Neural progenitor cell (in vitro differentiated cells): ENCODE measurements at regions not wholly inside any gene's neighbourhood (a gene's known extent, or its start where the extent isn't known, plus 50 kb on each side); places are given as distances from the start of the nearest gene placed in this dataset.

Experiments
- DNase-seq: peaks from one replicate; pipeline ENCODE4 v3.0.0-alpha.2; 2016; ENCODE audit warnings: low spot score
- H2AFZ ChIP-seq: fragments of 200-600 bp; sonication (generic); replicated peaks from 2 replicates; pipeline ENCODE4 v1.6.1; 2016; ENCODE audit warnings: antibody characterized with exemption
- H3F3A ChIP-seq: fragments of 200-600 bp; sonication (generic); 2 replicates; pipeline ENCODE4 v1.6.1; 2016; ENCODE audit warnings: antibody characterized with exemption, low read depth
- H3K27ac ChIP-seq: fragments of 200-600 bp; sonication (generic); 2 replicates; pipeline ENCODE4 v1.5.1; 2016; ENCODE audit warnings: mild to moderate bottlenecking
- H3K27me3 ChIP-seq: fragments of 200-600 bp; sonication (generic); 2 replicates; pipeline ENCODE4 v1.6.1; 2016; ENCODE audit warnings: mild to moderate bottlenecking, moderate library complexity
- H3K36me3 ChIP-seq: fragments of 200-600 bp; sonication (generic); 2 replicates; pipeline ENCODE4 v1.5.1; 2016
- H3K4me1 ChIP-seq: fragments of 200-600 bp; sonication (generic); 2 replicates; pipeline ENCODE4 v1.6.1; 2016; ENCODE audit warnings: mixed run types
- H3K4me2 ChIP-seq: fragments of 200-600 bp; sonication (generic); 2 replicates; pipeline ENCODE4 v1.6.1; 2016
- H3K4me3 ChIP-seq: fragments of 200-600 bp; sonication (generic); 2 replicates; pipeline ENCODE4 v1.5.1; 2016
- H3K79me2 ChIP-seq: fragments of 200-600 bp; sonication (generic); 2 replicates; pipeline ENCODE4 v1.6.1; 2016; ENCODE audit warnings: low read depth
- H3K9ac ChIP-seq: fragments of 200-600 bp; sonication (generic); 2 replicates; pipeline ENCODE4 v1.6.1; 2016
- H3K9me3 ChIP-seq: fragments of 200-600 bp; sonication (generic); 2 replicates; pipeline ENCODE4 v1.5.1; 2016; ENCODE audit warnings: low read depth
- H4K20me1 ChIP-seq: fragments of 200-600 bp; sonication (generic); 2 replicates; pipeline ENCODE4 v1.6.1; 2016; ENCODE audit warnings: low read depth
- H3K27ac Mint-ChIP-seq: 3 replicates; pipeline ENCODE4 v1.8.0; 2021; ENCODE audit warnings: mixed read lengths
- H3K27me3 Mint-ChIP-seq: 2 replicates; pipeline ENCODE4 v1.8.0; 2022; ENCODE audit warnings: low read depth, mild to moderate bottlenecking, inconsistent platforms, moderate library complexity, mixed read lengths; ENCODE audit not compliant: insufficient read depth
- H3K36me3 Mint-ChIP-seq: 3 replicates; pipeline ENCODE4 v1.8.0; 2021; ENCODE audit warnings: mixed read lengths
- H3K4me1 Mint-ChIP-seq: 3 replicates; pipeline ENCODE4 v1.8.0; 2021; ENCODE audit warnings: mixed read lengths
- H3K4me3 Mint-ChIP-seq: 3 replicates; pipeline ENCODE4 v1.8.0; 2021; ENCODE audit warnings: mild to moderate bottlenecking, moderate library complexity, mixed read lengths
- H3K9me3 Mint-ChIP-seq: 3 replicates; pipeline ENCODE4 v1.8.0; 2020; ENCODE audit warnings: mixed read lengths
- EZH2 ChIP-seq: fragments of 200-600 bp; sonication (generic); IDR thresholded peaks from 2 replicates; pipeline ENCODE4 v1.6.1; 2017; ENCODE audit warnings: antibody characterized with exemption, mild to moderate bottlenecking, moderate library complexity
- EZH2phosphoT487 ChIP-seq: fragments of 200-600 bp; sonication (generic); IDR thresholded peaks from 2 replicates; pipeline ENCODE4 v1.6.1; 2017; ENCODE audit warnings: antibody characterized with exemption
- TF ChIP-seq, protein P1 (sequence below): fragments of 200-600 bp; sonication (generic); IDR thresholded peaks from 2 replicates; pipeline ENCODE4 v1.5.1; 2017; ENCODE audit warnings: antibody characterized with exemption, mild to moderate bottlenecking

- Mint-ChIP-seq H3K4me3 (no peak overlapping the region), H3K27ac (no peak overlapping the region), H3K27me3 (no peaks in the 10 kb centered on the region), H3K36me3 (no peaks in the 10 kb centered on the region), H3K9me3 (no peaks in the 10 kb centered on the region), H3K4me1 (no peaks in the 10 kb centered on the region)
- no peak overlapping the region for H3K4me3 ChIP-seq
- no peaks in the 10 kb centered on the region for H3K36me3 ChIP-seq
- no peak overlapping the region for H3K9ac ChIP-seq
- H3K9me3 ChIP-seq: no peaks in the 10 kb centered on the region
- H3F3A ChIP-seq: no peaks in the 10 kb centered on the region
- TF ChIP-seq EZH2phosphoT487 (no peak), EZH2 (no peak)
- TF ChIP-seq, protein P1, sequence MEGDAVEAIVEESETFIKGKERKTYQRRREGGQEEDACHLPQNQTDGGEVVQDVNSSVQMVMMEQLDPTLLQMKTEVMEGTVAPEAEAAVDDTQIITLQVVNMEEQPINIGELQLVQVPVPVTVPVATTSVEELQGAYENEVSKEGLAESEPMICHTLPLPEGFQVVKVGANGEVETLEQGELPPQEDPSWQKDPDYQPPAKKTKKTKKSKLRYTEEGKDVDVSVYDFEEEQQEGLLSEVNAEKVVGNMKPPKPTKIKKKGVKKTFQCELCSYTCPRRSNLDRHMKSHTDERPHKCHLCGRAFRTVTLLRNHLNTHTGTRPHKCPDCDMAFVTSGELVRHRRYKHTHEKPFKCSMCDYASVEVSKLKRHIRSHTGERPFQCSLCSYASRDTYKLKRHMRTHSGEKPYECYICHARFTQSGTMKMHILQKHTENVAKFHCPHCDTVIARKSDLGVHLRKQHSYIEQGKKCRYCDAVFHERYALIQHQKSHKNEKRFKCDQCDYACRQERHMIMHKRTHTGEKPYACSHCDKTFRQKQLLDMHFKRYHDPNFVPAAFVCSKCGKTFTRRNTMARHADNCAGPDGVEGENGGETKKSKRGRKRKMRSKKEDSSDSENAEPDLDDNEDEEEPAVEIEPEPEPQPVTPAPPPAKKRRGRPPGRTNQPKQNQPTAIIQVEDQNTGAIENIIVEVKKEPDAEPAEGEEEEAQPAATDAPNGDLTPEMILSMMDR: no peak
- H3K79me2 ChIP-seq: no peaks in the 10 kb centered on the region
- H3K27me3 ChIP-seq: no peaks in the 10 kb centered on the region
- no peak for DNase-seq
- no peak overlapping the region for H2AFZ ChIP-seq
- H3K4me2 ChIP-seq: no peak overlapping the region
- H3K27ac ChIP-seq: no peak overlapping the region
- no peaks in the 10 kb centered on the region for H4K20me1 ChIP-seq
- H3K4me1 ChIP-seq: no peaks in the 10 kb centered on the region
Measured at GRCh38 chr4:178082906-178083305, 640.7 kb upstream of the AGA start.

DNA sequence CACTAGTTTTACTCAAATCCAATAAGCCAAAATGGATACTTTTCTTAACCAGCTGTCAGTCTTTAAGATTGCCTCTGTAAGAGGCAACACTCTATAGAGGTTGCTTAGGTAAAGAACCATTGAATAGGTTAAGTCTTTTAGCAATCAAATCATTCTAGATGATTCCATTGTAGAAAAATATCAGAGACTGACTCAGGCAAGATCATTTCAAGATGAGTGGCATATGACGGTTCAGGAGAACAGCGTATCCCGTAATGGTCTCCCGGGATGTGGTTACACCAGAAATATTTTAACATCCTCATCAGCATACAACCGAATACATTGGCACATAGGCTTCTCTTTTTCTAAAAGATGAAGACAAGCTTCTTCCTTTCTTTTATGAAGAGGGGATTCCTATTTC is 641.7 kb upstream of the AGA start:
- H3K36me3 Mint-ChIP-seq: no peaks in the 10 kb centered on the region
- H2AFZ ChIP-seq: no peak overlapping the region
- H3K4me2 ChIP-seq: no peak overlapping the region
- DNase-seq: no peak
- no peaks in the 10 kb centered on the region for H3K4me1 Mint-ChIP-seq
- no peaks in the 10 kb centered on the region for H3K79me2 ChIP-seq
- no peak overlapping the region for H3K27ac Mint-ChIP-seq
- no peaks in the 10 kb centered on the region for H3K27me3 ChIP-seq
- H3K27ac ChIP-seq: no peak overlapping the region
- no peaks in the 10 kb centered on the region for H3K4me1 ChIP-seq
- H3K9me3 Mint-ChIP-seq: no peaks in the 10 kb centered on the region
- no peak overlapping the region for H3K4me3 ChIP-seq
- H3K36me3 ChIP-seq: no peaks in the 10 kb centered on the region
- no peaks in the 10 kb centered on the region for H3K27me3 Mint-ChIP-seq
- no peak overlapping the region for H3K9ac ChIP-seq
- H3K4me3 Mint-ChIP-seq: no peak overlapping the region
- H3F3A ChIP-seq: no peaks in the 10 kb centered on the region
- H3K9me3 ChIP-seq: no peaks in the 10 kb centered on the region
- TF ChIP-seq, protein P1: no peak
- TF ChIP-seq EZH2phosphoT487 (no peak), EZH2 (no peak)
- no peaks in the 10 kb centered on the region for H4K20me1 ChIP-seq

GRCh38 chr4:178086320-178086719 is 644.1 kb upstream of the AGA start:
- no peaks in the 10 kb centered on the region for H3K9me3 ChIP-seq
- H3K27me3 ChIP-seq: no peaks in the 10 kb centered on the region
- Mint-ChIP-seq H3K9me3 (no peaks in the 10 kb centered on the region), H3K36me3 (no peaks in the 10 kb centered on the region), H3K27ac (no peak overlapping the region), H3K4me3 (no peak overlapping the region), H3K4me1 (no peaks in the 10 kb centered on the region), H3K27me3 (peaks cover 3% of the 10 kb centered on the region)
- H4K20me1 ChIP-seq: no peaks in the 10 kb centered on the region
- no peak overlapping the region for H3K4me2 ChIP-seq
- no peak overlapping the region for H3K9ac ChIP-seq
- no peak overlapping the region for H3K27ac ChIP-seq
- no peaks in the 10 kb centered on the region for H3F3A ChIP-seq
- peak; percentile 60 for DNase-seq
- H3K4me3 ChIP-seq: no peak overlapping the region
- no peaks in the 10 kb centered on the region for H3K79me2 ChIP-seq
- H3K4me1 ChIP-seq: no peaks in the 10 kb centered on the region
- TF ChIP-seq, protein P1: peak; percentile 49
- TF ChIP-seq EZH2 (no peak), EZH2phosphoT487 (no peak)
- no peaks in the 10 kb centered on the region for H3K36me3 ChIP-seq
- peak overlapping the region; percentile 87 for H2AFZ ChIP-seq
